HEK293 (cell line): ENCODE measurements at regions not wholly inside any gene's neighbourhood (a gene's known extent, or its start where the extent isn't known, plus 50 kb on each side); places are given as distances from the start of the nearest gene placed in this dataset.

Experiments used
- EGR2 ChIP-seq: fragments of 450-650 bp; formaldehyde crosslinking; IDR thresholded peaks from 2 replicates; pipeline ENCODE4 v1.5.1; 2016; ENCODE audit warnings: low read depth, missing biosample characterization, missing genetic modification characterization
- ZNF121 ChIP-seq: fragments of 450-650 bp; formaldehyde crosslinking; IDR thresholded peaks from 2 replicates; pipeline ENCODE4 v1.5.1; 2016; ENCODE audit warnings: missing biosample characterization, missing genetic modification characterization
- ZNF155 ChIP-seq: fragments of 450-650 bp; formaldehyde crosslinking; IDR thresholded peaks from 2 replicates; pipeline ENCODE4 v1.5.1; 2016; ENCODE audit warnings: missing biosample characterization, missing genetic modification characterization
- ZNF16 ChIP-seq: fragments of 450-650 bp; formaldehyde crosslinking; IDR thresholded peaks from 2 replicates; pipeline ENCODE4 v1.5.1; 2016; ENCODE audit warnings: low read depth, missing biosample characterization, missing genetic modification characterization
- ZNF311 ChIP-seq: fragments of 450-650 bp; formaldehyde crosslinking; IDR thresholded peaks from 2 replicates; pipeline ENCODE4 v1.5.1; 2017; ENCODE audit warnings: missing biosample characterization, missing genetic modification characterization, borderline replicate concordance
- ZNF623 ChIP-seq: fragments of 450-650 bp; formaldehyde crosslinking; IDR thresholded peaks from 2 replicates; pipeline ENCODE4 v1.5.1; 2016; ENCODE audit warnings: missing biosample characterization, missing genetic modification characterization
- ZNF776 ChIP-seq: fragments of 450-650 bp; formaldehyde crosslinking; IDR thresholded peaks from 2 replicates; pipeline ENCODE4 v1.5.0; 2017; ENCODE audit warnings: missing biosample characterization, missing genetic modification characterization, borderline replicate concordance
- ZXDB ChIP-seq: fragments of 450-650 bp; formaldehyde crosslinking; IDR thresholded peaks from 2 replicates; pipeline ENCODE4 v1.5.1; 2016; ENCODE audit warnings: missing biosample characterization, missing genetic modification characterization
- TF ChIP-seq, protein P1 (sequence below): fragments of 450-650 bp; formaldehyde crosslinking; IDR thresholded peaks from 2 replicates; pipeline ENCODE4 v1.5.1; 2016; ENCODE audit warnings: missing biosample characterization, missing genetic modification characterization
- TF ChIP-seq, protein P2 (sequence below): fragments of 450-650 bp; formaldehyde crosslinking; IDR thresholded peaks from 2 replicates; pipeline ENCODE4 v1.5.1; 2016; ENCODE audit warnings: missing biosample characterization, missing genetic modification characterization

DNA sequence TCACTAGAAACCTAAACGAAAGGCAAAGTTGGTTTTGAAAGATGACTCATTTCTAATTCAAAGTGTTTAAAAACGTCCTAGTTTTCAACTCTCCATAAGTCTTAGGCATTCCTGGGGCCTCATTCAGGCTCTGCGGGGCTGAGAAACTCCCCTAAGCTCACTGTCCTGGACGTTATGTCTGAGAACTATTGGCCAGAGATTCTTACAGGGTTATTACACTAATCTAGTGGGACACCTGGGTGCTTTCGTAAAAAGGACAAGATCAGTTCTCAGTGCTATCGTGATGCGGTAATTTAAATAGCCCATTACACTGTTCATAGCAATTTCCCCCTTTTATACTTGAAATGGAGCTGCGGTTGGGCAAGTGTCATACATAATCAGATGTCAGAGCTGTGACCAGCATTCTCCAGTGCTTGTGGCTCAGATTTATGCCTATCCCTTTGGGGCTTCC lies 280.9 kb downstream of the QKI start:
- TF ChIP-seq ZNF776 = no peak
- TF ChIP-seq, protein P1, sequence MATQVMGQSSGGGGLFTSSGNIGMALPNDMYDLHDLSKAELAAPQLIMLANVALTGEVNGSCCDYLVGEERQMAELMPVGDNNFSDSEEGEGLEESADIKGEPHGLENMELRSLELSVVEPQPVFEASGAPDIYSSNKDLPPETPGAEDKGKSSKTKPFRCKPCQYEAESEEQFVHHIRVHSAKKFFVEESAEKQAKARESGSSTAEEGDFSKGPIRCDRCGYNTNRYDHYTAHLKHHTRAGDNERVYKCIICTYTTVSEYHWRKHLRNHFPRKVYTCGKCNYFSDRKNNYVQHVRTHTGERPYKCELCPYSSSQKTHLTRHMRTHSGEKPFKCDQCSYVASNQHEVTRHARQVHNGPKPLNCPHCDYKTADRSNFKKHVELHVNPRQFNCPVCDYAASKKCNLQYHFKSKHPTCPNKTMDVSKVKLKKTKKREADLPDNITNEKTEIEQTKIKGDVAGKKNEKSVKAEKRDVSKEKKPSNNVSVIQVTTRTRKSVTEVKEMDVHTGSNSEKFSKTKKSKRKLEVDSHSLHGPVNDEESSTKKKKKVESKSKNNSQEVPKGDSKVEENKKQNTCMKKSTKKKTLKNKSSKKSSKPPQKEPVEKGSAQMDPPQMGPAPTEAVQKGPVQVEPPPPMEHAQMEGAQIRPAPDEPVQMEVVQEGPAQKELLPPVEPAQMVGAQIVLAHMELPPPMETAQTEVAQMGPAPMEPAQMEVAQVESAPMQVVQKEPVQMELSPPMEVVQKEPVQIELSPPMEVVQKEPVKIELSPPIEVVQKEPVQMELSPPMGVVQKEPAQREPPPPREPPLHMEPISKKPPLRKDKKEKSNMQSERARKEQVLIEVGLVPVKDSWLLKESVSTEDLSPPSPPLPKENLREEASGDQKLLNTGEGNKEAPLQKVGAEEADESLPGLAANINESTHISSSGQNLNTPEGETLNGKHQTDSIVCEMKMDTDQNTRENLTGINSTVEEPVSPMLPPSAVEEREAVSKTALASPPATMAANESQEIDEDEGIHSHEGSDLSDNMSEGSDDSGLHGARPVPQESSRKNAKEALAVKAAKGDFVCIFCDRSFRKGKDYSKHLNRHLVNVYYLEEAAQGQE (tag by site-specific recombination) = no peak
- TF ChIP-seq ZNF155 (tag by site-specific recombination) = no peak
- TF ChIP-seq ZNF121 (tag by site-specific recombination) = no peak
- TF ChIP-seq, protein P2, sequence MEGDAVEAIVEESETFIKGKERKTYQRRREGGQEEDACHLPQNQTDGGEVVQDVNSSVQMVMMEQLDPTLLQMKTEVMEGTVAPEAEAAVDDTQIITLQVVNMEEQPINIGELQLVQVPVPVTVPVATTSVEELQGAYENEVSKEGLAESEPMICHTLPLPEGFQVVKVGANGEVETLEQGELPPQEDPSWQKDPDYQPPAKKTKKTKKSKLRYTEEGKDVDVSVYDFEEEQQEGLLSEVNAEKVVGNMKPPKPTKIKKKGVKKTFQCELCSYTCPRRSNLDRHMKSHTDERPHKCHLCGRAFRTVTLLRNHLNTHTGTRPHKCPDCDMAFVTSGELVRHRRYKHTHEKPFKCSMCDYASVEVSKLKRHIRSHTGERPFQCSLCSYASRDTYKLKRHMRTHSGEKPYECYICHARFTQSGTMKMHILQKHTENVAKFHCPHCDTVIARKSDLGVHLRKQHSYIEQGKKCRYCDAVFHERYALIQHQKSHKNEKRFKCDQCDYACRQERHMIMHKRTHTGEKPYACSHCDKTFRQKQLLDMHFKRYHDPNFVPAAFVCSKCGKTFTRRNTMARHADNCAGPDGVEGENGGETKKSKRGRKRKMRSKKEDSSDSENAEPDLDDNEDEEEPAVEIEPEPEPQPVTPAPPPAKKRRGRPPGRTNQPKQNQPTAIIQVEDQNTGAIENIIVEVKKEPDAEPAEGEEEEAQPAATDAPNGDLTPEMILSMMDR (tag by site-specific recombination) = no peak
- TF ChIP-seq ZXDB (tag by site-specific recombination) = no peak
- no peak for TF ChIP-seq EGR2 (tag by site-specific recombination)
- TF ChIP-seq ZNF16 (tag by site-specific recombination) = no peak
- no peak for TF ChIP-seq ZNF623 (tag by site-specific recombination)
- no peak for TF ChIP-seq ZNF311
